ENCODE measurements at regions not wholly inside any gene's neighbourhood (a gene's known extent, or its start where the extent isn't known, plus 50 kb on each side); places are given as distances from the start of the nearest gene placed in this dataset.

DNA sequence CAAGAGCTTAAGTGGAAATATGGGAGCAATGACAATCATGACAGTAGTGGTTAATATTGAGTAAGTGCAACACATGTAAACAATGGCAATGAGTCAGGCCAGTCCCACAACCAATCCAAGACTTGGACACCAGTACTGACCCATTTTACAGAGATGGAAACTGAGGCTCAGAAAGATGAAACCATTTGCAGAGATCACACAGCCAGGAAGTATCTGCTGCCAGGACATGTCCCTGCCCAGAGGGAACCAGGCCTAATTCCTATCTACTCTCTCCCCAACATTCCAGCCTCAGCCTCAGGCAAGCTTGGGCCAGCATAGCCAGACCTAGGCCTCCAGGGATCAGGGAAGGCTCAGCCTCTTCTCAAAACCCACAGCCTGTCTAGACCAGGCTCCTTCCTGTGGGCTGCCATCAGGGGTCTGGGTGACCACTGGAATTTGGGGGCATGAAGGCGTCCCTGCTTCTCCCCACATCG lies 395.1 kb downstream of the MN1 start:
- DNase-seq: no peak

DNA sequence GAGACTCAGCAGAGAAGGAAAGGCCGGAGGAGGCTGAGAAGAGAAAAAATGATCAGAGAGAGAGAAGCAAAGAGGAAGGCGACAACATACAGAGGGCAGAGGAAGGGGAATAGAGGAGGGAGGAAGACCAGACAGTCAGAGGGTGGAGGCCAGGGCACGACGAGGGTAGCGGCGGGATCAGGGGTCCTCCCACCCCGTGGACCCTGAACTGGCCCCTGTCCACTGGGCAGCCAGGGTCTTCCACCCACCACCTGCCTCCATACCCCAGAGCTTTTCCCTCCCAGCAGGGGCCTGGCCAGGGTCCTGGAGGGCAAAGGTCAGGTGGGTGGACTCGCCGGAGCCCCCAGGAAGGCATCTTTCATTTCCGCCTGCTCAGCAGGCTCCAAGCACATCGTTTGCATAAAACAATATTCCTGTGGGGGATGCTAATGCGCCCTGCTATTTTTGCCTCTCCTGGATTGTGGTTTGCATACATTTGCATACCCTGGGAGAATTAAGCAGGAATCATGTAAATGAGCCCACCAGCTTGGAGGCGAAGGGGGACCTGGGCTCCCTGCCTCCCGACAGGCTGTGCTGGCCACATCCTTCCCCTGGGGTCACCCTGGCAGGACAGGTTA lies 394.1 kb downstream of the MN1 start:
- DNase-seq: no peak

DNA sequence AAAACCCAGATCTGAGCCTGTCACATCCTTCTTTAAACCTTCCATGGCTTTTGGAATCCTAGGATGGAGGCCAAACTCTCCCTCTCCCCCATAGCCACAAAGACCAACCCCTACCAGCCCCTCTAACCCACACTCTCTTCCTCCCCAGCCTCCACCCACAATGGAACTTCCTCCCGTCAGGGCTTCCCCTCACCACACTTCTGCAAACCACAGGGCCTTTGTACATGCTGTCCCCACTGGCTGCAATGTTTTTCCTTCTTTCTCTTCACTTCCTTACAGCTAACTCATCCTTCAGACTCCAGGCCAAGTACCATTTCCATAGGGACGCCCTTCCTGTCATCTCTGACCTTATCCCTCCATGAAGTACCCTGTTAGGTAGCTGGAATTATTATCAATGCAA lies 393.5 kb downstream of the MN1 start:
- DNase-seq: no peak

DNA sequence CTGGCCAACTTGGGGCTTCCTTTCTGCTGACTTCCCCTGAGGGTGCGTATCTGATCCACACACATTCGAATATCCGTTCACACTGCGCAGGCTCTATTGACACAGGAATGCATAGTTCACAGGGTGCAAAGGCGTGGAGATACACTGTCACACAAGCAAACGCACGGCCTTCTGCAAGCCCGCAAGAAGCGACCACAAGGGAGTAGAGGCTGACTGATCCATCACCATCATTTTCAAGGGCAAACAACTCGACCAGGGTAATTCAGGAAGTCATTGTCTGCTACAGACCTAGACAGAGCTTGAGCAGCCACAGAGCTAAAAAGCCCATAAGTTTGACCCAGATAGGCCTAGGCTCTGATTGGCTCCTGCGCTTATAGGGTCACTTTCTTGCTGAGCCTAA lies 392.3 kb downstream of the MN1 start:
- no peak for DNase-seq

DNA sequence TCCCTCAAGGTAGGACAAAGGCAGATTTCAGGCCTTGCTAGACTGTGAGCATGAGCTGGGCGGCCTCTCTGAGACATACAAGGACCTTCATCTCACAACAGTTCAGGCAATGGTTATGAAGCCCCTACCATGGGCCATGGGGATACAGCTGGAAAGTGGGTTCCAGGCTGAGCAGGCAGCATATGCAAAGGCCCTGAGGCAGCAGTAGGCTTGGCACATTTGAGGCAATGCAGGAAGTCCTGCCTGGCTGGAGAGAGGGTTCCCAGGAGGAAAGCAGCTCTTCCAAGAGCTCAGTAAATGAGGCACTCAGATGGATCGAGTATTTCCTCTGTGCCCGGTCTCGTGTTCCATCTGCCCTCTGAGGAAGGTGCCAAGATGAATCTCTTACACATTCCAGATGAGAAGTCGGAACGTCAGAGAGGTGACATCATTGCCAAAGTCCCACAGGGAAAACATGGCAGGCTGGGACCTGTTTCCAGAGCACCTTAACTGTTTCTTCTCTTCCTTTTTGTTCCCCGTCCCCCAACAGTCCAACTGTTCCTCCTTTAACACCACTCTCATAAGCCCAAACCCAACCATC lies 388.6 kb downstream of the MN1 start:
- no peak for DNase-seq

DNA sequence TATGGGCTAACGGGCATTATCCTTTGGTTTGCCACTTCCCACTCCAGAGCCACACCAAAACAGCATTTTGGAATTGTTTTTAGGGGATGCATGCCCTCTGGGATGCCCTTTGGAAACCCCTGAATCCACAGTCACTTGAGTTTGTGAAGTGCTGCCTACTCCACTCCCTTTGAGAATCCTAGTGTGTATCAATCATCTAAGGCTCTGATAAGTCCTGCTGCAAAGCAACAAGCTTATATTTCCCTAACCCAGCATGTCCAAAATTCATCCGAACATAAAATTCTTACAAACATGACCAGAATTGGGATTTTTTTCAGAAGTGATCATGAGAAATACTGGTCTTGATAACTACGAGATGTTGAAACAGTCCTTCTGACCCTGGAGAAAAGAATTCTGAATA lies 387.9 kb downstream of the MN1 start:
- DNase-seq: no peak

DNA sequence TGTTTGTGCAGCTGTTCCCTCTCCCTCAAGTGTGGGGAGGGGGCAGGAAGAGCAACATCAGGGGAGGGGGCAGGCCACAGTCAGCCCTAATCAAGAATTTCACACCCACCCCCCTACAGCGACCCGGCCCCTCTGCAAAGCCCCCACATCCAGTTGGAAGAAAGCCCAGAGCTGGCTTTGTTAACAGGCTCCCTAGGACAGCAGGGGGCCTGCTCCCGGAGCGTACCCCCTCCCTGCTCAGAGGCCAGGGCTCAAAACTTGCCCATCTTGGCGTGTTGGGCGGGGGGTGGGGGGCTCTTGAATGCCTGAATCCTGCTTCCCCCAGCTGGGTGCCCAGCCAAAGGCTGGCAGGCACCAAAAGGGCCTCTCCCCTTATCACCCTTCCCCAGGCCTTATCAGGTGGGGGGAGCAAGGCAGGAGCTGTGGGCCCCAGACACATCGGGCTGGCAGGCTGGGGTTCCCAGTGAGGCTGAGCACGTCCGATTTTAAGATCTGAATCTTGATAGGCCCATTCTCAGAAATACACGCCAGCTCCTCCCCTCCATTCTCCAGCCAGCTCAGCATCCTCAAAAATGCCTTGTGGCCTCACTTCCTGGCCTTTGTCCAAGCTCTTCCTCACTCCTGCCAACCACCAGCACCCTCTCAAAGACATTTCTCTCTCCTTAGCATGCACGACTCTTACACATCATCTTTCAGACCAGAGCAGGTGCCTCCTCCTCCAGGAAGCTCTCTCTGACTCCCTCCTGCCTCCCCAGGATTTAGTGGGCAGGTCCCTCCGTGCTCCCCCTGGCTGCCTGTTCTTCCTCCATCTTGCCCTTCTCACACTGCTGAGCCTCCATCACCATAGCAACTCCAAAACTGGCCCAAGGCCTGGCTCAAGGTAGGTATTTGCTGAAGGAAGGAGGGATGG lies 384.8 kb downstream of the MN1 start:
- DNase-seq: no peak

DNA sequence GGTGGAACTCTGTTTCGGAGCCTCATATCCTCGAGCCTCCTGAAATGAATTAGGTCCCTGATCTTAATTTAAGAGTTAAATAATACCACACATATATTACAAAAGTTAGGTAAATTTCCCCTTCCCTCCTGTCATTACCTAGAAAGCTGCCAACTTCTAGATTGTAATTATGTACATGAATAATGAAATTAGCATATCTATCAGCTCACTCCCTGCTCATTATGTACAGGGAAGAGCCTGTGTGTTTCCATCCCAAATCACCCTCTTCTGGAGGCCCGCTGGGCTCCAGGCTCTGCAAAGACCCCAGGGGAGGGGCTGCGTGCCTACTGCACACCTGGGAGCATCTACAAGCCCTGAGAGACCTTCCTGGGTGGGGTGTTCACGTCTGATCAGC lies 384.1 kb downstream of the MN1 start:
- no peak for DNase-seq

DNA sequence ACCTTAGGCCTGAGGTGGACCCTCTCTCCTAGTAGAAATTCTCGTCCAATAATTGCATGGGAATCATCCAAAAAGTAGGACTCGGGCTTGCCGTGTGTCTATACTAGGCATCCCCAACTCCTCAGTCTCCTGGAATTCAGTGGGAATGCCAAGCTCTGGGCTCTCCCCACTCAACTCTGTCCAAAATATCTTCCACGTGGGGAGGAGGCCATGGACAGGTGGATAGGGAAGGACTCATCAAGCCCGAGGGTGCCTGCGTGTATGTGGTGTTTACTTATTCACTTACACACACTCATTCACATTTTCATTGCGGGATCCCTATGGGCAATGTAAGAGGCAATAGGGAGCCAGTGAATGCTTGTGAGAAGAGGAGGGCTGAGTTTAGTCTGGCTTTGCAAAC lies 383.3 kb downstream of the MN1 start:
- DNase-seq: no peak

DNA sequence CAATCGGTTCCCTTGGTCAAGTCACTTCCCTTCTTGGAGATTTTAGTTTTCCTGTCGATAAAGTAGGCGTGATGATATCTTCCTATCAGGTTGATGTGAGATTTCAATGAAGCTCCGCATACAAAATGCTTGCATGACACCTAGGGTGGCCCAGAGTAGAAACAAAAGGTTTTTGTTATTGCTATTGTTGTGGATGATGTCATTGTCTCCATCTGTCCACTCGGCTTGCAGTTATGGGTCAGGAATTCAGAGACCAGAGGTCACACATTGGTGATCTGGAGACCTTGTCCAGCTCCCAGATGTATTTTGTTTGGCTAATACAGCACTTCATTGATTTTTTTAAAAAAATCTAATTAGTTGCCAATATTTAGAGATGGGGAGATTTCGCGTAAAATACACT lies 382.1 kb downstream of the MN1 start:
- no peak for DNase-seq

DNA sequence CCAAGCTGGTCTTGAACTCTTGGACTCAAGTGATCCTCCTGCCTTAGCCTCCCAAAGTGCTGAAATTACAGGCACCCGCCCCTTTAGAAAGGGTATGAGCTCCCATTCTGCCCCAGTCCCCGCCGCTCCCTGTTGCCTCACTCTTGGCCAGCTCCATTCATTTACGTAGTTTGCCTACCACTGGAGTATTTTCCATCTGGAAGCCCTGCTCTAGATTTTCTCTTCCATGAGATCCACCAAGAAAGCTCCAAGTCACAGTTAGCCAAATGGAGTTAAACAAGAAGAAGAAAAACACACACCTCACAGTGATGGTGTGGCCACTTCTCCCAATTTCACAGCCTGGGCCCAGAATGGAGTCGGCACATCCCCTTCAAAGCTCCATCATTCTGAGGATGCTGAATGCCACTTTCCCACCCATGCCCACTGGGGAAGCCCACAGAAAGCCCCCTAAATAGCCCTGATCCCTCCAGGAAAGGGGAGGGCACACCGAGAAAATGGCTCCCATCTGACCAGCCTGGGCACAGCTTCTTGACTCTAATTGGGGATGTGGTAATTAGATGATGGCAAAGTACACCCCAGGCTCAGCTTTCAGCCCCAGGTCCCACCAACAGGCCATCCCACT lies 381.2 kb downstream of the MN1 start:
- DNase-seq: no peak

DNA sequence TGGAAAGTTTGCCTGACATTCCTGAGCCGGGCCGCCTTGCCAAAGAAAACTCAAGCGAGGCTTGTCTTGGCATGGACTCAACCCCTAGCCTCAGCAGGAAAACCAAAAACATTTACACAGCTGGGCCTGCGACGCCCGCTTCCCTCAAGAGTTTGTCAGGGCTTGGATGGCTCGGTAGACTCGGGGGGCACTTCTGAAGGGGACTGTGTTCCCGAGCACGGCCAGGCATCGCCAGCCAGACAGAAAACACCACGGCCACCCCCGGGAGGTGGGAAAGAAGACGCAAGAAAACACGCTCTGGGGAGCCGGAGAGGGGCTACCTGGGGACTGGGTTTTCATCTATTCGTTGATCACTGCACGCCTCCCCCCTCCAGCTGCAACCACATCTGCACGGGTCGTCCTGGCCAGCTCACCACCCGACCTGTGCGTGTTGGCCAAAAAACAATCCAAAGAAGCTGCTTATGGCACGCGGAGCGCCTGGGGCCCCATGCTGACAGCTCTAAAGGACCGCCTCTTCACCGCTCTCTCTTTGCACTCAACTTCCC lies 380.7 kb downstream of the MN1 start:
- DNase-seq: no peak

DNA sequence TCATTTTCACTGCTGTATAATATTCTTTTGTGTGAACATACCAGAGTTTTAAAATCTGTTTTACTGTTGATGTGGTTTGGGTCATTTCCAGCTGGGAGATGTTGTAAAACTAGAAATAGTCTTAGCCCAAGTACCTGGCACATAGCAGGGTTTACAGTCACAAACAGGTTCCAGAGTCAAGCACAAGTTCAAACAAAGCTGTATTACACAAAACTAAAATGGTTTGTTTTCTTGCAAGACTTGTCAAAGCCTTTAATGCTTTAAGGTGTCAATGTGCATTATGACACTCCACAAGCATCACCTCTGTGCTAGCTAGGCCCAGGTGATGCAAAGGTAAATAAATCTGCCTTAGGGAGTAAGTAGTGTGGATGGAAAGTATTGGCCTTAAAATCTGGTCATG lies 379.1 kb downstream of the MN1 start:
- DNase-seq: no peak

DNA sequence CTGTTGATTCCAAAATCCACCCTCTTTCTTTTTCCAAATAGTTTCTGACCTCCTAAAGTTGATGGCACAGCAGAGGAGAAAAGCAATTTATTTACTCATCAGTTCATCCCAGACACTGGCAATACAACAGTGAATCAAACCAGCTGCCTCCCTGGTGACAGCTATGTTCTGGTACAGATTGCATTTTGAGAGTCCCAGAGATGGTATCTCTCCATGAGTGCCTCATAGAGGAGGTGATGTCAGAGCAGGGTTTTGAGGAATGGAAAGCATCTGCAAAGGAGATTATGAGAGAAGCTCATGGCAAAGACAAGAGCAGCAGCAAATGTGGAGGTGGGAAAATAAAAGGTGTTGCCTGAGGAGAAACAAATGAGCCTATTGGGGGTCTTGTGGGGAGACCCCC lies 377.2 kb downstream of the MN1 start:
- DNase-seq: no peak

DNA sequence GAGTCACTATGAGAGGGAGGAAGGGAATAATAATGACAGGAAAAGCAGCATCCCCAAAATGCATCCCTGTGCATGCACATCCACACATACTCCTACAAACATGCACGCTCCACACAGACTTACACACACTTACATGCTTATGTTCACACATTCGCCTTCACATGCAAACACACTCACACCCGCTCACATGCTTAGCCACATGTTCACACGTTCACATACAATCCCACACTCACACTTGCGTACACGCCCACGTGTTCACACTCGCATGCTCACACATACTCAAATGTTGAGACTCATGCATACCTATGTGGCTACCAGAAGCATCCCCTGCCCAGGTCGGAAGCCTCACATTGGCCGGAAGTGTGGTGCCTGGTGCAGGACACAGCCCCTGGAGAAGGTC lies 372.1 kb downstream of the MN1 start:
- DNase-seq: no peak

DNA sequence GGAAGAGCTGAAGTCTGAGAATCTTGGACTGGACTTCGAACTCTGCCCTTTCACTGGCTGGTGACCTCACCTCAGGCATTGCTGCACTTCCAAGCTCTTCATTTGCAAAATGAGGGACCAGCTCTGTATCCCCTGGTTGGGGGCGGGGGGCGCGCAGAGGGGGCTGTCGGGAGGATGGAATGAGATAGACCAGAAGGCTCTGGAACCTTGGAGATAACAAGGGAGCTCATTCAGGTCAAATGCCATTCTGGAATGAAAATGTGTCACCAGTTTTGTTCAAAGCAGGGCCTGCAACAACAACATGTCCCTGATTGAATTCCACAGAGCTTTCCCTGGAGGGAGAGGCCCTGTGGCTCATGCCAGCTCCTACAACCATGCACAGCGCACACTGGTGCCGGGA lies 370.5 kb downstream of the MN1 start:
- no peak for DNase-seq

DNA sequence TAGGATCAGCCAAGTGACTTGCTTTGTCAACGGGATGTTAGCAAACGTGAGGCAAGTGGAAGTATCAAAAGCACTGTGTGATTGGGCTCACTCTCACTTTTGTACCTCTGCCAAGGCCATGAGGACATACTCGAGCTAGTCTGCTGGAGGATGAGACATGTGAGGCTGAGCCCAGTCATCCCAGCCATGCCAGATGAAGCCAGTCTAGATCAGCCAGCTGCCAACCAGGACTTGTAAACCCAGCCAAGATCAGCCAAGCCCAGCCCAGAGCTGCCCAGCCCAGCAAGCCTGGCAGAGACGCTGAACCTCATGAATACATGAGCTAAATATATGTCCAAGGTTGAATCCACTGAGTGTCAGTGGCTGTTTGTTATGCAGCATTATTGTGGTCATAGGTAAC lies 369.7 kb downstream of the MN1 start:
- DNase-seq: no peak

DNA sequence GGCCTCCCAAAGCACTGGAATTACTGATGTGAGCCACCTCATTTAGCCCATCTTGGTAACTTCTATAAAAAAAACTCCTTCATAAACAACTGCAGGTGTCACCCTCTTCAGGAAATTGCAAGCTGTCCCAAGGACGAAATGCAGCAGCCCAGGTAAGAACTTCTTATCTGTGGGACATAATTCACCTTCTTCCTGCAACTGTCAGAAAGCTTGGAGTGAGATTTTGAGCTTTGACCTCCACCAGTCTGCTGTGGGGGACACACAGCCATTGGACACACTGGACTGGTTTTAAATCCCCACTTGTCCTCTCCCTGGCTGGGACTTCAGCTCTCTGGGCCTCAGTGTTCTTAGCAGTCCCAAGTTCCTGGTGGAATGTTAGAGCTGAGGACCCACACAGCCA lies 368.5 kb downstream of the MN1 start:
- DNase-seq: no peak

DNA sequence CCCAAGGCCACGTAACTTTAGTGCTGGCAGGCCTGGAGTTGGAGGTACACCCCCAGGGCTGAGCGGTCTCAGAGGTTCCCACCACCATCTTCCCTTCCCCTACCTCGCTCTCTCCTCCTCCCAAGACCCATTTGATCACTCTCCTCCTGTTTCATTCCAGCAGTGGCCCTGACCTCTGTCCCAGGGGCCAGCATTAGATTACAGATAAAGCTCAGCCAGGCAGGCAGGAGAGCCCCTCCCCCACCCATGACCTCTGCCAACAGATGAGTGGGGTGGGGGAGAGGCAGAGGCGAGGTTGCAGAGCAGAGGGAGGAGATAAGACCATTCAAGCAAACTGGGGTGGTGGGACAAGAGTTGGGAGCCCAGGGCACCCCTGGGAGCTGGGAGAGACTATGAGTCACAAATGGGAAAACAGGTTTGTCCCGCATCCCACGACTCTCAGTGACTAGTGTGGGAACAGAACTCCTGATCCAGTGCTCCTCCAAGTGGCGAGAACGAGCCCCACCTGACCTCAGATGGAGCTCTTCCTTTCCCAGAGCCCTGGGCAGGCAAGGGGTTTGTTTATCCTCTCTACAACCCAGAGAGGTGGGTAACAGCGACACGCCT lies 367.9 kb downstream of the MN1 start:
- DNase-seq: no peak

DNA sequence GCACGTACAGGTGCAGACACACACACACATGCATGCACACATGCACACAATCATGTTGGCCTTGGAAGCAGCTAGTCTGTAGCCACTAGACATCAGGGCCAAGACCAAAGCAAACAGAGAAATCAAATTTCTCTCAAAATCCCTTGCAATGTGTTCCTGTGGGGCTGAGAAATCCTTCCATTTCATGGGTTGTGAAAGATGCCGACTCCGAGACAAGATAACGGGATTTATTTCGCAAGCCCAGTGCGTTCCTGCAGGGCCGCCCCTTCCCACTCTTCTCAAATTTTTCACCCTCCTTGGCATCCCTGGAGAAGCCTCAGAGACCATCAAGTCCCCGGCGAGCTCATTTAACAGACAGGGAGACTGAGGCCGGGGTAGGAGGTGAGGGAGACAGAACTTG lies 366.7 kb downstream of the MN1 start:
- DNase-seq: no peak

DNA sequence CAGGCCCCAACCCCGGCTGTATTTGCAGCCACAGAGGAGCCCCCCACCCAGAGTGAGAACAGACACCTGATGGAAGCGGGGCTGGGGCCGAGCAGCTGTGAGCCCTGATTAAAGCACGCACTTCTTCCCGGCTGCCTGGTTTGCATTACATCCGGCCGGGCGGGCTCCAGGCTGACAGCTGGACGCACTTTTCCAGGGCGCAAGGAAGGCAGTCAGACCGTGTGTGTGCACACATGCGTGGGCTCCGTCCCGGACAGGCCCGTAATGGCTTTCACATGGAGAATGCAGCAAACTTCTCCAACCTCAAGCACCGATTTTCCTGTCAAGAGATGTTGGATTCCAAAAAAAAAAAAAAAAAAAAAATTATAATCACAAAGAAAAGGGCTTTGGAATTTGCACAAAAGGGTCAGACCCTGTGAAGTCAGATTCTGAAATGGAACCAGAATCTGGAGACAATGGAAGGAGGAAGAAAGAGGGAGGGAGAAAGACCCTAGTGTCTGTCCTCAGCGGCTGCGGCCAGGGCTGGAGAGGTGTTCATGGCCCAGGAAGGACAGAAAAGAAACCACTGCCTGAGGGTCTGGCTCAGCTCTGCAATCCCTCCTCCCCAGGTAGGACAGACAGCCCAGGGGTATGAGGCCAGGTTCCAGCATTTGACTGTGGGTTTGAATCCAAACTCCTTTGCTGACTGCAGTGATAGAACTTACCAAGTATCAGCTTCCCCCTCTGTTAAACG lies 365.5 kb downstream of the MN1 start:
- DNase-seq: no peak

DNA sequence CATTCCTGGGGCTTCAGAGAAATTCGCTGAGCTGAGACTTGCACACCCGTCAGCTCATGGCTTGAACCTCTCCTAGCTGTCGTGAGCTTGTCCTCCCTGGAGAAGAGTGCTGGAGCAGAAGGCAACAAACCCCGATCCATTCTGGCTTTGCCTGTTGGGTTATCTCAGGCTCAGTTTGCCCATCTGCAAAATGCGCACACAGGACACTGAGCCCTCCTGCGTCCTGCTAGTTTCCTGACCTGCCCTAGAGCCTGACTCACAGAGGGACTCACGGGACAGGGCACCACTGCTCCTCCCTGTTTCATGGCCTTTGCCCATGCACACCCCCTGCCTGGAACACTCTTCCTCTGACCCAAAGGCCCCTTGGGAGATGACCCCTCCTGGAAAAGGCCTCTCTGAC lies 365.0 kb downstream of the MN1 start:
- no peak for DNase-seq

All from NK-92 treated with Interleukin-12 subunit alpha and Interleukin-12 subunit beta, amount 100 ng/mL, for 24 hours (cell line).